HT1080 (cell line): ENCODE measurements at regions not wholly inside any gene's neighbourhood (a gene's known extent, or its start where the extent isn't known, plus 50 kb on each side); places are given as distances from the start of the nearest gene placed in this dataset.
"Not testable (repeated sequence)": the region's sequence is repeated elsewhere in the genome, so short reads cannot be mapped to it uniquely, and the experiment has no call there.

ENCODE experiments used
- DNase-seq: peaks from one replicate; pipeline ENCODE4 v3.0.0-alpha.2; 2015; ENCODE audit warnings: low read depth

- no peak for DNase-seq
Measured at GRCh38 chr9:22217254-22217653, 208.1 kb upstream of the CDKN2B start.

- DNase-seq, result not testable (repeated sequence)
Measured at GRCh38 chr9:22225856-22226255, 216.8 kb upstream of the CDKN2B start.

- DNase-seq, result no peak
Measured at GRCh38 chr9:22227986-22228385, 218.6 kb upstream of the DMRTA1 start.

DNA sequence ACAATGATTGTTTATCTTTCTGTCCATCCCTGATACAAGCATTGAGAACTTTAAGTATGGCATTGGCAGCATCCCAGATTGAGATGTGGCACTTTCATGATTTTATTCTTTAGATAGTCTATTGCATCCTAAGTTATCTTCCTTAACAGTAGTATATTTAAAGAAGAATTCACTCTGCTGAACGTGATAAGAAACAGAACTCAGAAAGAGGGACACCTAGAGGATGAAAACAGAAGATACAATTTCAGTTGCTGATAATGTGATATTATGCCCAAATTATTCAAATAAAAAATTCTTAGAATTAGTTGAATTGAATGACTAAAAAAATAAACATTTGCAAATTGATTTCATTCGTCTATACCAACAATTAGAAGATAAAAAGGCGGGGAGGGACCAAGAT is 218.1 kb upstream of the DMRTA1 start:
- no peak for DNase-seq

- DNase-seq, result no peak
Measured at GRCh38 chr9:22229069-22229468, 217.6 kb upstream of the DMRTA1 start.

DNA sequence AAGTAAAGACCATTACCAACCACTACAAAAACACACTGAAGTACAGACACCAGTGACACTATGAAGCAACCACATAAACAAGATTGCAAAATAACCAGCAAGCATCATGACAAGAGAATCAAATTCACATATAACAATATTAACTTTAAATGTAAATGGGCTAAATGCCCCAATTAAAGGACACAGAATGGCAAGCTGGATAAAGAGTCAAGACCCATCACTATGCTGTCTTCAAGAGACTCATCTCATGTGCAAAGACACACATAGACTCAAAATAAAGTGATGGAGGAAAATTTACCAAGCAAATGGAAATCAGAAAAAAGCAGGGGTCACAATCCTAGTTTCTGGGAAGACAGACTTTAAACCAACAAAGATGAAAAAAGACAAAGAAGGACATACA is 215.3 kb upstream of the DMRTA1 start:
- not testable (repeated sequence) for DNase-seq

DNA sequence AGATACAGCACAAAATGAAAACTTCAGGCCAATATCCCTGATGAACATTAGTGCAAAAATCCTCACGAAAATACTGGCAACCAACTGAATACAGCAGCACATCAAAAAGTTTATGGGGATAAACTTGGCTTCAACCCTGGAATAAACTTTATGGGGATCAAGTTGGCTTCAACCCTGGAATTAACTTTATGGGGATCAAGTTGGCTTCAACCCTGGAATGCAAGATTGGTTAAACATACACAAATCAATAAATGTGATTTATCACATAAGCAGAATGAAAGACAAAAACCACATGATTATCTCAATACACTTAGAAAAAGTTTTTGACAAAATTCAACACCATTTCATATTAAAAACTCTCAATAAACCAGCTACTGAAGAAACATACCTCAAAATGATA is 213.7 kb upstream of the DMRTA1 start:
- no peak for DNase-seq

DNA sequence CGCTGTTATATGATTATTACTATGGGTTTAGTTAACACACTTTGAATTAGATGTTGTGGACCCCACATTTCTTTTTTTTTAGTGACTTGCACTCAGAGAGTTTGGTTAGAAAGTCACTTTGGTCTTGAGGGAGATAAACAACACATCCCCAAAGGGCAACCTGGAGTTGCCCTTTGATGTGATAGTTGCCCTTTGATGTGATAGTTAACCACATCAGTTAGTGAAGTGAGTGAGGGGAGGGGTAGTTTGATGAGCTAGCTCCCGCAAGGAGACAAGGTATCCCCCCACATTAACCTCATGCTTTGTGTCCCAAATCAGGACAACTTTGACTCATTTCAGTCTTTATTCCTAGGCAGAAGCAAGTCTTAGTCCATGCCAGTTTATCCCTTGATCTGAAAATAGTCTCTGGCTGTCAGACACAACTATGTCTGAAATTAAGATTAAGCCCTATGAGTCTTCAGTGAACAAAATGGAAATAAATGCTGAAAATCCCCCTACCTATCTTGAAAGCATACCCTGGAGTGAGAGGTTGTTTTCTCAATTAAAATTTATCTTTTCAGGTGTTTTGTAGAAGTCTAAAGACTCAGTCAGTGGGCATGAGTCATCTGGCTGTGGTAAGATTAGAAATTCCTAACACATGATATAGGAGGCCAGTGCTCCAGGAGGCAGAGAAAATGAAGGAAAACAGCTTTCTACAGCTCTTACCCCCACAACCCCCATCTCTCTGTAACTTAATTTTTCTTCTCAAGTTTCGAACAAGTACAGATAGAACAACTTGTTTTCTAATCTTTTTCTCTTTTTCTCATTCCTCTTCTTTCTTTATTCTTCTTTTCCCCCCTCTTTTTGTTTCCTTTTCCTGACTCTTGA is 208.9 kb upstream of the DMRTA1 start:
- peak; percentile 94 for DNase-seq

GRCh38 chr9:22238809-22239684 is 207.6 kb upstream of the DMRTA1 start:
- peak; percentile 86 for DNase-seq

DNA sequence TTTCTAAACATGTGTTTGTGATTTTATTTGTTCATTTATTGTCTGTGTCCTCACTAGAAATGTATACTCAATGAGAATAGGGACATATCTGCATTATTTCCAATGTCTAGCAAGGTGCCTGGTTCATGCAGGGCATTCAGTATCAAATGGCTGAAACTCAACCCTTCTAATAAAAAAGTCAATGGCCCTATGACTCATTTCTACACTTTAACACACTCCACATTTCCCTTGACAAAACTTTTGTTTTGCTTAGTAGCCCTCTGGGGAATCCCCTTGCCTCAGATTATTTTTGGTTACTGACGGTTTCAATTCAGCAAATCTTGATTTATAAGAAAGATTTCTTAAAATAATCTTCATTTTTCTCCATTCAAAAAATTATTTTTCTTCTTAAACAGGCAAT is 206.0 kb upstream of the DMRTA1 start:
- peak; percentile 80 for DNase-seq

DNA sequence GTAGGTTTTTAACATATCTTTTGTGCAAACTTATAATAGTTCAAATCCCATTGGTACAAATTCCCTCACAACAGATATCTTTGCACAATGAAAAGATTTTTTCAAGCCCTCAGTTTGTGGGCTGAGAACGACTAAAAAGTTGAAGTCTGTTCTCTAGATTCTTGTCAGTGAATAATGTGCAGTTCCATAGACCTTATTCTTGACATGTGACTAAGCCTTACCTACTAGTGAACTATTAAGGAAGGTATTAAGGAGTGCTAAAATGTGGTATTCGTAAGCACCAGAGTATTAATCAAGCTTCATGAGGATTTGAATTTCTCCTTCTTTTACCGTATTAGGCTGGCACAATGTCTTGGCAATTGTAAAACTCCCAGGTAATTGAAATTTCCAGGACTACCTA is 205.6 kb upstream of the DMRTA1 start:
- DNase-seq, result no peak

- no peak for DNase-seq
Measured at GRCh38 chr9:22241611-22242010, 205.0 kb upstream of the DMRTA1 start.

DNA sequence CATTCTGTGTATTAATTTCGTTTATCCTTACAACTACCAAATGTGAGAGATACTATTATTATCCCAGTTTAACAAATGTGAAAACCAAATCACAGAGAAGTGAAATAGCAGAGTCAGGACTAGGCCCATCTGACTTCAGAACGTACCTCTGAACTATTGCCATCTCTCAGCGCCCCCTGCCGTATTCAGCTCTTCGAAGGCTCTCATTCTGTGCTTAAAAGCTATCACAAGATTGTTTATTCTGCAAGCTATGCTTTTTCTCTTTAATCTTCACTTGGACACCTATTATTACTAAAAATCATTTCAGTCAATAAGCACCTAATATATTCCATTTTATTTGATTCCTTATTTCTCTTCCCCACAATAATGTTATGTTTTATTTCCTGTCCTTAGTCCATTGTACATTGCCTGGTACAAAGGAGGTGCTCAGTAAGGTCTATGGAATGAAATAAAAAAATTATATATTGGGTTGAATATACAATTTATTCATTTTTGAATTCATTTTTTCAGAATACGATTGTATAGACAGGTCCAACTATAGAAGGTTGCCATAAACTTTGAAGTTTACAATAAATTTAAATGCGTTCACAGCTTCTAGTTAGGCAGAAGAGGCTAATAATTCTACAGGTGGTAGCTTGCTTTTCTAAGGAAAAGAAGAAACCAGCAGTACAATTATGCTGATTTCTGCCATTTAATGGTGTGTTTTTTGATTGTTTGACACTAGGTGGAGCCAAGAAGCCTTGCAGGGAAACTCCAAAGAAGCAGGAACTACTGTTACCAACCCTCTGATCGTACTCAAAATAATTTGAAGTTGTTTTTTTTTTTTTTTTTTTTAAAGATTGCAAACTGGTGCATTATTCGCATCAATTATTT is 202.2 kb upstream of the DMRTA1 start:
- DNase-seq, result peak; percentile 62

DNA sequence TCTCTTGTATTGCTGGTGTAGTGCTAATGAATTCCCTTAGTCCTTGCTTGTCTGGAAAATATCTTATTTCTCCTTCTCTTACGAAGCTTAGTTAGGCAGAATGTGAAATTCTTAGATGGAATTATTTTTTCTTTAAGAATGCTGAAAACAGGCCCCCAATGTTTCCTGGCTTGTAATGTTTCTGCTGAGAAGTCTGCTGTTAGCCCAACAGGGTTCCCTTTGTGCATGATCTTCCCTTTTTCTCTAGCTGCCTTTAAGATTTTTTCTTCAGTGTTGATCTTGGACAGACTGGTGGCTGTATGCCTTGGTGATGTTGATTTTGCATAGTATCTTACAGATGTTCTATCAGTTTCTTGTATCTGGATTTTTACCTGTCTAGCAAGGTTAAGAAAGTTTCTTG is 191.3 kb upstream of the DMRTA1 start:
- DNase-seq, result no peak

- no peak for DNase-seq
Measured at GRCh38 chr9:22256381-22256780, 190.2 kb upstream of the DMRTA1 start.

- DNase-seq, result no peak
Measured at GRCh38 chr9:22257026-22257816, 189.4 kb upstream of the DMRTA1 start.

GRCh38 chr9:22265038-22265437 is 181.6 kb upstream of the DMRTA1 start:
- DNase-seq, result no peak

GRCh38 chr9:22265534-22265933 is 181.1 kb upstream of the DMRTA1 start:
- no peak for DNase-seq

GRCh38 chr9:22274477-22274876 is 172.1 kb upstream of the DMRTA1 start:
- DNase-seq, result no peak

GRCh38 chr9:22278426-22278825 is 168.2 kb upstream of the DMRTA1 start:
- no peak for DNase-seq

- DNase-seq, result no peak
Measured at GRCh38 chr9:22279636-22280035, 167.0 kb upstream of the DMRTA1 start.
